ENCODE measurements at regions not wholly inside any gene's neighbourhood (a gene's known extent, or its start where the extent isn't known, plus 50 kb on each side); places are given as distances from the start of the nearest gene placed in this dataset.

DNA sequence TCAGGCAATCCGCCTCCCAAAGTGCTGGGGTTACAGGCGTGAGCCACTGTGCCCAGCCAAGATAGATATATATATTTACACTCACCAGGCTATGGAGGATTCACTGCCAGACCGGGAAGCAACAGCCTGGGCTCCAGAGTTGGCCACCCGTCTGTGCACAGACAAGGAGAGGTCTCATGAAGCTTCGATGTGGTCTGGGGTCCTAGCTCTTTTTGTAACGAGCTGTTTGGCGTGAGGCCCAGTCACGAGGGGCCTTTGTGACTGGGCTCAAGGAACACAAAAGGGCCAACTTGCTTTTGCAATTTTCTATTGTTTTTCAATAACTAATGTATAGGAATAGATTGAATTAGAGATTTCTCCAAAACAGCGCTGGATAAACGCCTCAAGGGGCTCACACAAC lies 77.6 kb upstream of the EIF5 start:
- Histone ChIP-seq H3K27me3 (ENCODE audit: control insufficient read depth in 1 of 2, insufficient read depth in 2 of 2, low read length in 2 of 2) (no peaks in the 10 kb centered on the region), H3K27ac (ENCODE audit: low read depth, low read length) (no peak overlapping the region), H3K9me3 (ENCODE audit: low read length) (no peaks in the 10 kb centered on the region), H3K9ac (ENCODE audit: low read length) (no peak overlapping the region), H3K4me1 (ENCODE audit: insufficient read depth, low read length) (no peaks in the 10 kb centered on the region), H3K4me3 (ENCODE audit: low read depth in 1 of 2, low read length in 2 of 2) (no peak overlapping the region), H3K36me3 (ENCODE audit: insufficient read depth, low read length) (no peaks in the 10 kb centered on the region)

DNA sequence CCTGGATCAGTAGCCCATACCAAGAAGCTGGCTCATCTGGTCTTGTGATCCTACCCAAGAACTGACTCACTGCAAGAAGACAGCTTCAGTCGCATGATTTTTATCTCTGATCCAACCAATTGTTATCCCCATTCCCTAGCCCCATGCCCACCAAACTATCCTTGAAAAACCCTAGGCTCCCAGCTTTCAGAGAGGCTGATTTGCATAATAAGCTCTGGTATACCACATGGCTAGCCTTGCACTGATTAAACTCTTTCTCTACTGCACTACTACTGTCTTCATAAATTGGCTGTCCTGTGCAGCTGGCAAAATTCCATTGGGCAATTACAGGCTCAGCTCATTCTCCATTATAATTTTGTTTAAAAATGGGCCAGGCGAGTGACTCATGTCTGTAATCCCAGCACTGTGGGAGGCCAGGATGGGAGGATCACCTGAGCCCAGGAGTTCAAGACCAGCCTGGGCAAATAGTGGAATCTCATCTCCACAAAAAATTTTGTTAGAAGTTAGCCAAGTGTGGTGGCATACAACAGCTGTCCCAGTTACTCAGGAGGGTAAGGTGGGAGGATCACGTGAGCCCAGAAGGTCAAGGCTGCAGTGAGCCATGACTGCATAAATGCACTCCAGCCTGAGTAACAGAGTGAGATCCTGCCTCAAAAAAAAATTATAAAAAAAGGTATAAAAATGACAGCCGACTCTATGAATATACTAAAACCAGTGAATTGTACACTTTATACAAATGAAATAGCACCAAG lies 76.7 kb upstream of the EIF5 start:
- Histone ChIP-seq H3K4me1 (ENCODE audit: insufficient read depth, low read length) (no peaks in the 10 kb centered on the region), H3K9ac (ENCODE audit: low read length) (no peak overlapping the region), H3K27ac (ENCODE audit: low read depth, low read length) (no peak overlapping the region), H3K27me3 (ENCODE audit: control insufficient read depth in 1 of 2, insufficient read depth in 2 of 2, low read length in 2 of 2) (no peaks in the 10 kb centered on the region), H3K4me3 (ENCODE audit: low read depth in 1 of 2, low read length in 2 of 2) (no peak overlapping the region), H3K9me3 (ENCODE audit: low read length) (no peaks in the 10 kb centered on the region), H3K36me3 (ENCODE audit: insufficient read depth, low read length) (no peaks in the 10 kb centered on the region)

DNA sequence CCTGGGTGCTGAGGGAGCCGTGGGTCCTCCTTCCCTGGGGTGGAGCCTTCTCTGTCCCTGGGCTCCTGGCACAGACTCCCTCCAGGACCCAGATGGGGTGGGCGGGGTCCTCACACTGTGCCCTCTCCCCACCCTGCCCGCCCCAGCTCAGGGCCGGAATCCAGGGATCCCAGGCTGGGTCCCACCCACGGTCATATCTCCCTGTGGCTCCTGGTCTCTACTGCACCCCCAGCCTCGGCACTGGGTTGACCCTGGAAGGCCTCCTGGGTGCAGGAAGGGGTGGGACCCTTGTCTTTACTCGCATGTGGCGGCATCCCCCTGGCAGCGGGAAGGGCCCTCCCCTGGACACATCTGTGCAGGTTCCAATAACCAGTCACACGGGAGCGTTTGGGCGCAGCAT lies 75.8 kb upstream of the EIF5 start:
- no peak overlapping the region for H3K27ac ChIP-seq (ENCODE audit: low read depth, low read length)
- H3K4me3 ChIP-seq (ENCODE audit: low read depth in 1 of 2, low read length in 2 of 2): no peak overlapping the region
- no peak overlapping the region for H3K9ac ChIP-seq (ENCODE audit: low read length)
- H3K36me3 ChIP-seq (ENCODE audit: insufficient read depth, low read length): no peaks in the 10 kb centered on the region
- H3K4me1 ChIP-seq (ENCODE audit: insufficient read depth, low read length): no peaks in the 10 kb centered on the region
- H3K9me3 ChIP-seq (ENCODE audit: low read length): no peaks in the 10 kb centered on the region
- no peaks in the 10 kb centered on the region for H3K27me3 ChIP-seq (ENCODE audit: control insufficient read depth in 1 of 2, insufficient read depth in 2 of 2, low read length in 2 of 2)

- H3K36me3 ChIP-seq (ENCODE audit: insufficient read depth, low read length): no peaks in the 10 kb centered on the region
- H3K9me3 ChIP-seq (ENCODE audit: low read length): no peaks in the 10 kb centered on the region
- no peaks in the 10 kb centered on the region for H3K4me1 ChIP-seq (ENCODE audit: insufficient read depth, low read length)
- no peak overlapping the region for H3K27ac ChIP-seq (ENCODE audit: low read depth, low read length)
- H3K9ac ChIP-seq (ENCODE audit: low read length): no peak overlapping the region
- no peak overlapping the region for H3K4me3 ChIP-seq (ENCODE audit: low read depth in 1 of 2, low read length in 2 of 2)
- H3K27me3 ChIP-seq (ENCODE audit: control insufficient read depth in 1 of 2, insufficient read depth in 2 of 2, low read length in 2 of 2): no peaks in the 10 kb centered on the region
These were observed 74.9 kb upstream of the EIF5 start for GRCh38 chr14:103259184-103259583.

DNA sequence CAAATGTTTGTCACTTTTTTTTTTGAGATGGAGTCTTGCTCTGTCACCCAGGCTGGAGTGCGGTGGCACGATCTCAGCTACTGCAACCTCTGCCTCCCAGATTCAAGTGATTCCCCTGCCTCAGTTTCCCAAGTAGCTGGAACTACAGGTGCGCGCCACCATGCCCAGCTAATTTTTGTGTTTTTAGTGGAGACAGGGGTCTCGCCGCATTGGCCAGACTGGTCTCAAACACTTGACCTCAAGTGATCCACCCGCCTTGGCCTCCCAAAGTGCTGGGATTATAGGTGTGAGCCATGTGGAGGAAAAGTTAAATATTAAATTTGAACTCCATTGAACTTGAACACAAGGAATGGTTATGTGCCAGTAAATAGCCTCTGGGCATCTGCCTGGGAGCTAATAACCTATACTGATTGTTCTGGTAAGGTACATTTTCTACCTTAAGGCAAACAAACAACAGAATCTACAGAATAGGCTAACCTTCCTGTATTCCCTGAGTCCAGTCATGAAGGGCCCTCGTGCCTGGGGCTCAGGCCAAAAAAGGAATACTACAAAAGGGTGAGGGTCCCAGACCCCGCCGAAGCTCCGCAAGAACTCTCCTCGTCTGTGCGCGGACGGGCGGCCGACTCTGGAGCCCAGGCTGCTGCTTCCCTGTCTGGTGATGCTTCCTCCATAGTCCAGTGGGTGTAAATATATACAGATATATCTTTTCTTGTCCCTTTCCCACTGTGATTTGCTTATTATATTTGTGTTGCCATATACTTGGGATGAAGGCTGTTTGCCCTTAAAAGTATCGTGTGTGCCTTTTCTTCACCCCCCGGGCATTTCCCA lies 74.0 kb upstream of the EIF5 start:
- Histone ChIP-seq H3K27me3 (ENCODE audit: control insufficient read depth in 1 of 2, insufficient read depth in 2 of 2, low read length in 2 of 2) (no peaks in the 10 kb centered on the region), H3K36me3 (ENCODE audit: insufficient read depth, low read length) (no peaks in the 10 kb centered on the region), H3K9ac (ENCODE audit: low read length) (peak overlapping the region; percentile 37), H3K4me3 (ENCODE audit: low read depth in 1 of 2, low read length in 2 of 2) (peak overlapping the region; percentile 37 to 68), H3K9me3 (ENCODE audit: low read length) (no peaks in the 10 kb centered on the region), H3K27ac (ENCODE audit: low read depth, low read length) (peak overlapping the region; percentile 72), H3K4me1 (ENCODE audit: insufficient read depth, low read length) (no peaks in the 10 kb centered on the region)

DNA sequence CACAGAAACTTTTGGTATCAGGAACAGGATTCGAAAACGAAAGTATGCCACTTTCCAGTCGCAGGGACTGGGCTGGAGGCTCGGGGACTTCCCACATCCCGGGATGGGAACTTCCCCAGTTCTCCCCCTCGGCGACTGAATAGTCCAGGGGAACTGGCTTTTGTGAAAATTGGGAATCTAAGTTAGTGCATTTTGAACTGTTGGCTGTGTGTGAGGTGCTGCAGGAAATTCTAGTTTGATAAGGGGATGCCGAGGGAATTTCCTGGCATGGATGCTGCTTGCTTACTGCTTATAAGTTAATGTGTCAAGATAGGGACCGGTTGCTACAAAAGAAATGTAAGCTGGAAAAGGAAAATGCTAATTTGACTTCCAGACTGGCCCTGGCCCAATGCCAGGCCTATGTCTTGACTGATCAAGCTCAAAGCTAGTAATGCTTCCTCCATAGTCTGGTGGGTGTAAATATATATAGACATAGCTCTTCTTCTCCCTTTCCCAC lies 73.4 kb upstream of the EIF5 start:
- Histone ChIP-seq H3K4me1 (ENCODE audit: insufficient read depth, low read length) (no peaks in the 10 kb centered on the region), H3K9me3 (ENCODE audit: low read length) (no peaks in the 10 kb centered on the region), H3K27me3 (ENCODE audit: control insufficient read depth in 1 of 2, insufficient read depth in 2 of 2, low read length in 2 of 2) (no peaks in the 10 kb centered on the region), H3K27ac (ENCODE audit: low read depth, low read length) (peak overlapping the region; percentile 72), H3K4me3 (ENCODE audit: low read depth in 1 of 2, low read length in 2 of 2) (peak overlapping the region; percentile 37 to 68), H3K9ac (ENCODE audit: low read length) (peak overlapping the region; percentile 37), H3K36me3 (ENCODE audit: insufficient read depth, low read length) (no peaks in the 10 kb centered on the region)

- Histone ChIP-seq H3K4me3 (ENCODE audit: low read depth in 1 of 2, low read length in 2 of 2) (no peak overlapping the region), H3K9ac (ENCODE audit: low read length) (no peak overlapping the region), H3K9me3 (ENCODE audit: low read length) (no peaks in the 10 kb centered on the region), H3K27ac (ENCODE audit: low read depth, low read length) (no peak overlapping the region), H3K4me1 (ENCODE audit: insufficient read depth, low read length) (no peaks in the 10 kb centered on the region), H3K27me3 (ENCODE audit: control insufficient read depth in 1 of 2, insufficient read depth in 2 of 2, low read length in 2 of 2) (peaks cover 0 to 5% of the 10 kb centered on the region in 2 donors), H3K36me3 (ENCODE audit: insufficient read depth, low read length) (no peaks in the 10 kb centered on the region)
These were observed 66.7 kb upstream of the EIF5 start for GRCh38 chr14:103267226-103267910.

GRCh38 chr14:103271189-103271588 lies 62.8 kb upstream of the EIF5 start:
- peaks cover 10 to 37% of the 10 kb centered on the region in 2 donors for H3K27me3 ChIP-seq (ENCODE audit: control insufficient read depth in 1 of 2, insufficient read depth in 2 of 2, low read length in 2 of 2)
- H3K4me3 ChIP-seq (ENCODE audit: low read depth in 1 of 2, low read length in 2 of 2): no peak overlapping the region
- no peaks in the 10 kb centered on the region for H3K36me3 ChIP-seq (ENCODE audit: insufficient read depth, low read length)
- H3K27ac ChIP-seq (ENCODE audit: low read depth, low read length): no peak overlapping the region
- H3K9me3 ChIP-seq (ENCODE audit: low read length): no peaks in the 10 kb centered on the region
- H3K9ac ChIP-seq (ENCODE audit: low read length): no peak overlapping the region
- no peaks in the 10 kb centered on the region for H3K4me1 ChIP-seq (ENCODE audit: insufficient read depth, low read length)

DNA sequence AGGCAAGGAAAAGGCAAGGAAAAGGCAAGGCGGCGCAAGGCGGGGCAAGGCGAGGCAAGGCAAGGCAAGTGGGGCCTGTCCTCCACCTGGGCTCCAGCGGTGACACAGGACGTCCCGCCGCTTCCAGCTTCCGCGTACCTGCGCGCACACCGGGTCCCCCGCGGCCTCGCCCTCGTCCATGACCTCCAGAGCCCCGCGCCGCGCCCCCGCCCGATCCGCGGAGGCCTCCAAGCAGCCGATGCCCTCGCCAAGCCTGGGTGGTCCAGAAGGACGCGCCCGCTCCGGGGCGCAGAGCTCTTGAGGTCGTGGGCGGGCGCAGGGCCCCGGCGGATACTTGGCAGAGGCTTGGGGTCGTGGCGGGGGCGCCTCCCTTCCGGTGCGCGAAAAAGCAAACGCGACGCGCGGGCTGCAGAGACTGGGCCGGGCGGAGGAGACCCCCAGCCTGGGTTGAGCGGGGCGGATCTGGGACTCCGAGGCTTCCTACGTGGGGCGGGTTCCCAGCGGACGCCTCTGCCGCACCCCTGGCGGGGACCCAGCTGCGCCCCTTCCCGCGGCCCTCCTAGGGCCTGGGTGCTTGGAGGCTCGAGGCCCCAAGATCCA lies 60.8 kb upstream of the EIF5 start:
- Histone ChIP-seq H3K36me3 (ENCODE audit: insufficient read depth, low read length) (no peaks in the 10 kb centered on the region), H3K4me1 (ENCODE audit: insufficient read depth, low read length) (no peaks in the 10 kb centered on the region), H3K9ac (ENCODE audit: low read length) (no peak overlapping the region), H3K27ac (ENCODE audit: low read depth, low read length) (no peak overlapping the region), H3K27me3 (ENCODE audit: control insufficient read depth in 1 of 2, insufficient read depth in 2 of 2, low read length in 2 of 2) (peaks cover 24 to 54% of the 10 kb centered on the region in 2 donors), H3K4me3 (ENCODE audit: low read depth in 1 of 2, low read length in 2 of 2) (peak overlapping the region in 1 of 2 donors; percentile 32), H3K9me3 (ENCODE audit: low read length) (no peaks in the 10 kb centered on the region)

- Histone ChIP-seq H3K9me3 (ENCODE audit: low read length) (no peaks in the 10 kb centered on the region), H3K27me3 (ENCODE audit: control insufficient read depth in 1 of 2, insufficient read depth in 2 of 2, low read length in 2 of 2) (peaks cover 25 to 57% of the 10 kb centered on the region in 2 donors), H3K4me3 (ENCODE audit: low read depth in 1 of 2, low read length in 2 of 2) (peak overlapping the region in 1 of 2 donors; percentile 38), H3K27ac (ENCODE audit: low read depth, low read length) (no peak overlapping the region), H3K4me1 (ENCODE audit: insufficient read depth, low read length) (no peaks in the 10 kb centered on the region), H3K9ac (ENCODE audit: low read length) (no peak overlapping the region), H3K36me3 (ENCODE audit: insufficient read depth, low read length) (no peaks in the 10 kb centered on the region)
These were observed 60.1 kb upstream of the EIF5 start for GRCh38 chr14:103273745-103274615.
